K562 (cell line): ENCODE measurements at regions not wholly inside any gene's neighbourhood (a gene's known extent, or its start where the extent isn't known, plus 50 kb on each side); places are given as distances from the start of the nearest gene placed in this dataset.

Source experiments
- ATAC-seq: fragments of 200-7000 bp; cut with Tn5 transposase; 3 replicates; pipeline ENCODE4 v1.9.1; 2020; ENCODE audit warnings: moderate library complexity
- BruUV-seq: library from RNA; stranded (reverse); fragments of 400-500 nt; replicated peaks from 2 replicates; lab custom pipeline; 2021; lab: Mats Ljungman, UMichigan
- CTCF ChIA-PET: fragments of 300-600 bp; formaldehyde crosslinking; extraction: SDS; loops from one replicate; lab custom pipeline; 2021; ENCODE audit warnings: low intra/inter-chr PET ratio; lab: Yijun Ruan, JAX
- POLR2A ChIA-PET: fragments of 300-600, 350-650 bp; sonication (Branson Sonifier 250); formaldehyde crosslinking; extraction: SDS; loops from one replicate; lab custom pipeline; 2021; ENCODE audit warnings: antibody characterized with exemption, inconsistent platforms; lab: Yijun Ruan, JAX
- DNase-seq, 4 experiments: peaks; one replicate each; pipeline versions ENCODE4 v3.0.0 to v3.0.0-alpha.2; 2011 to 2018; ENCODE audit warnings: low spot score in 3 of 4, mixed read lengths in 3 of 4; ENCODE audit errors: extremely low read depth in 1 of 4
- FAIRE-seq: peaks from 2 replicates; lab custom pipeline; 2011; peaks lifted over from hg19 to GRCh38; lab: Jason Lieb, UNC
- H2AFZ ChIP-seq: 2 replicates; pipeline ENCODE4 v1.6.0; 2011; ENCODE audit warnings: low read depth, low read length, control low read depth, inconsistent platforms
- H3K27ac ChIP-seq: fragments of 200-600 bp; 3 replicates; pipeline ENCODE4 v1.8.0; 2011; ENCODE audit warnings: low read depth, mild to moderate bottlenecking, control low read depth, inconsistent platforms, low read length, moderate library complexity, mixed read lengths; ENCODE audit errors: extremely low read depth
- H3K27me3 ChIP-seq, 2 experiments: fragments of 300-600 bp in 1 of 2; 2 replicates in 1 of 2; 3 replicates in 1 of 2; pipeline versions ENCODE4 v1.6.0 to v1.8.0; 2011; ENCODE audit warnings: inconsistent platforms in 2 of 2, low read length in 2 of 2, mild to moderate bottlenecking in 1 of 2, mixed read lengths in 1 of 2, moderate library complexity in 1 of 2; ENCODE audit not compliant: control insufficient read depth in 2 of 2, insufficient read depth in 2 of 2
- H3K36me3 ChIP-seq: fragments of 300-600 bp; 3 replicates; pipeline ENCODE4 v1.8.0; 2011; ENCODE audit warnings: mild to moderate bottlenecking, low read length, inconsistent platforms; ENCODE audit not compliant: control insufficient read depth, insufficient read depth
- H3K4me1 ChIP-seq, 2 experiments: fragments of 200-600 bp in 1 of 2; replicated peaks in 1 of 2; 2 replicates in 1 of 2; 3 replicates in 1 of 2; pipeline versions ENCODE4 v1.5.1 to v1.8.0; 2011; ENCODE audit warnings: inconsistent platforms in 2 of 2, low read length in 2 of 2, mild to moderate bottlenecking in 1 of 2, mixed read lengths in 1 of 2, moderate library complexity in 1 of 2; ENCODE audit not compliant: control insufficient read depth in 2 of 2, insufficient read depth in 2 of 2
- H3K4me2 ChIP-seq: 2 replicates; pipeline ENCODE4 v1.6.1; 2011; ENCODE audit warnings: low read length, control low read depth, inconsistent platforms, mixed read lengths; ENCODE audit not compliant: insufficient read depth
- H3K4me3 ChIP-seq: fragments of 200-600 bp; sonication (generic), shearing (Covaris generic); 2 replicates; pipeline ENCODE4 v1.5.1; 2016; ENCODE audit warnings: control low read depth, inconsistent platforms
- H3K79me2 ChIP-seq: fragments of 200-600 bp; 3 replicates; pipeline ENCODE4 v1.8.0; 2011; ENCODE audit warnings: low read length, inconsistent platforms; ENCODE audit not compliant: control insufficient read depth, insufficient read depth
- H3K9ac ChIP-seq, 2 experiments: 2 replicates each; pipeline versions ENCODE4 v1.6.0 to v1.6.1; 2011; ENCODE audit warnings: low read depth in 2 of 2, low read length in 2 of 2, control low read depth in 1 of 2, inconsistent platforms in 1 of 2, mild to moderate bottlenecking in 1 of 2, mixed read lengths in 1 of 2; ENCODE audit not compliant: insufficient read depth in 1 of 2
- H3K9me1 ChIP-seq: one replicate; pipeline ENCODE4 v1.6.0; 2011; ENCODE audit warnings: inconsistent platforms, mild to moderate bottlenecking, low read length, moderate library complexity; ENCODE audit not compliant: control insufficient read depth, insufficient read depth
- H3K9me3 ChIP-seq: replicated peaks from 2 replicates; pipeline ENCODE4 v1.5.1; 2011; ENCODE audit warnings: low read depth, low read length, inconsistent platforms; ENCODE audit not compliant: control insufficient read depth, insufficient read depth
- H4K20me1 ChIP-seq: replicated peaks from 2 replicates; pipeline ENCODE4 v1.6.1; 2011; ENCODE audit warnings: low read length, inconsistent platforms, mixed read lengths; ENCODE audit not compliant: control insufficient read depth, insufficient read depth
- BCLAF1 ChIP-seq, 2 experiments: fragments of 450-650 bp in 1 of 2; IDR thresholded peaks; 2 replicates each; pipeline ENCODE4 v1.6.1; 2011 to 2017; ENCODE audit warnings: low read depth in 2 of 2, antibody characterized with exemption in 1 of 2, borderline replicate concordance in 1 of 2, low read length in 1 of 2, mild to moderate bottlenecking in 1 of 2, mixed read lengths in 1 of 2; ENCODE audit not compliant: control insufficient read depth in 1 of 2
- C11orf30 ChIP-seq: fragments of 450-650 bp; IDR thresholded peaks from 2 replicates; pipeline ENCODE4 v1.6.1; 2016; ENCODE audit warnings: low read depth, mild to moderate bottlenecking
- CTCFL ChIP-seq: IDR thresholded peaks from 2 replicates; pipeline ENCODE4 v1.6.1; 2011; ENCODE audit warnings: borderline replicate concordance, low read depth, mild to moderate bottlenecking, moderate library complexity, low read length; ENCODE audit not compliant: insufficient read depth, poor library complexity, severe bottlenecking
- FOSL1 ChIP-seq: fragments of 200-800 bp; sonication (Bioruptor generic); conservative IDR thresholded peaks from 2 replicates; pipeline ENCODE4 v1.6.1; 2016; ENCODE audit warnings: missing genetic modification characterization, missing compliant biosample characterization
- HMGN3 ChIP-seq: IDR thresholded peaks from 2 replicates; pipeline ENCODE4 v1.6.1; 2011; ENCODE audit warnings: borderline replicate concordance, low read depth, mild to moderate bottlenecking, mixed read lengths, low read length; ENCODE audit not compliant: insufficient read length; ENCODE audit errors: extremely low read depth
- HOMEZ ChIP-seq: fragments of 250-450 bp; sonication (Bioruptor Pico); IDR thresholded peaks from 2 replicates; pipeline ENCODE4 v1.4.0; 2020; ENCODE audit warnings: mild to moderate bottlenecking, moderate library complexity
- NFE2L1 ChIP-seq: fragments of 450-650 bp; IDR thresholded peaks from 2 replicates; pipeline ENCODE4 v1.6.1; 2016; ENCODE audit warnings: missing genetic modification characterization, low read depth, mild to moderate bottlenecking, missing compliant biosample characterization, moderate library complexity, borderline replicate concordance
- WGBS: fragments of 100-300 bp; shearing (Covaris generic); methylation state at CpG from one replicate; pipeline ENCODE4 v1.1.6; 2016; ENCODE audit warnings: low coverage, mixed read lengths; ENCODE audit not compliant: insufficient coverage; ENCODE audit errors: missing lambda C conversion rate; 5-methylcytosine and 5-hydroxymethylcytosine counted together
- in situ Hi-C: fragments of 300-500 bp; cut with MboI; formaldehyde crosslinking; loops from 4 replicates; pipeline ENCODE4 v1.15.0; 2018; ENCODE audit warnings: inconsistent platforms, mixed read lengths
- intact Hi-C: fragments of 100-400 bp; cut with micrococcal nuclease; formaldehyde crosslinking; loops from 2 replicates; pipeline ENCODE4 v1.14.2; 2022
- TF ChIP-seq, protein P1 (sequence below): sonication (generic); formaldehyde crosslinking; IDR thresholded peaks from 2 replicates; pipeline ENCODE4 v1.8.0; 2022; ENCODE audit warnings: mild to moderate bottlenecking, missing genetic modification reagents, borderline replicate concordance

GRCh38 chr22:27470169-27470772, 331.3 kb downstream of the MN1 start:
- Histone ChIP-seq H3K79me2 (no peaks in the 10 kb centered on the region), H3K27ac (no peak overlapping the region), H3K4me2 (no peak overlapping the region), H3K36me3 (no peaks in the 10 kb centered on the region), H3K4me3 (no peak overlapping the region), H4K20me1 (no peaks in the 10 kb centered on the region), H3K4me1 (no peaks in the 10 kb centered on the region), H2AFZ (no peak overlapping the region), H3K9me3 (no peaks in the 10 kb centered on the region), H3K9ac (no peak overlapping the region), H3K27me3 (no peaks in the 10 kb centered on the region; a peak in 1 of 5 replicates), H3K9me1 (no peaks in the 10 kb centered on the region)
- DNase-seq (no peak), ATAC-seq (no peak), FAIRE-seq (no peak)
- POLR2A ChIA-PET, result no interaction called here
- in situ Hi-C loops (no loop called here), intact Hi-C loops (no loop called here)
- CTCF ChIA-PET, result interaction anchor here (0.7 kb wide), 1 partner anchor 625 kb away, joined by 3 read pairs; no protein-coding TSS in a partner anchor
- WGBS, result 0% methylated on average over 2 of the region's 2 CpGs
- no TSS peak for BruUV-seq
- no peak for TF ChIP-seq FOSL1 (tag)
- TF ChIP-seq, protein P1, sequence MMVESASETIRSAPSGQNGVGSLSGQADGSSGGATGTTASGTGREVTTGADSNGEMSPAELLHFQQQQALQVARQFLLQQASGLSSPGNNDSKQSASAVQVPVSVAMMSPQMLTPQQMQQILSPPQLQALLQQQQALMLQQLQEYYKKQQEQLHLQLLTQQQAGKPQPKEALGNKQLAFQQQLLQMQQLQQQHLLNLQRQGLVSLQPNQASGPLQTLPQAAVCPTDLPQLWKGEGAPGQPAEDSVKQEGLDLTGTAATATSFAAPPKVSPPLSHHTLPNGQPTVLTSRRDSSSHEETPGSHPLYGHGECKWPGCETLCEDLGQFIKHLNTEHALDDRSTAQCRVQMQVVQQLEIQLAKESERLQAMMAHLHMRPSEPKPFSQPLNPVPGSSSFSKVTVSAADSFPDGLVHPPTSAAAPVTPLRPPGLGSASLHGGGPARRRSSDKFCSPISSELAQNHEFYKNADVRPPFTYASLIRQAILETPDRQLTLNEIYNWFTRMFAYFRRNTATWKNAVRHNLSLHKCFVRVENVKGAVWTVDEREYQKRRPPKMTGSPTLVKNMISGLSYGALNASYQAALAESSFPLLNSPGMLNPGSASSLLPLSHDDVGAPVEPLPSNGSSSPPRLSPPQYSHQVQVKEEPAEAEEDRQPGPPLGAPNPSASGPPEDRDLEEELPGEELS (CRISPR knock-in tag), result no peak
- no peak for TF ChIP-seq BCLAF1 (IDR thresholded peaks at IDR 0.05; ENCODE audit: borderline replicate concordance in 1 of 2, control insufficient read depth in 1 of 2, low read depth in 2 of 2, low read length in 1 of 2)
- TF ChIP-seq HOMEZ (CRISPR knock-in tag), result no peak
- TF ChIP-seq HMGN3, result no peak
- no peak for TF ChIP-seq NFE2L1 (tag)
- no peak for TF ChIP-seq C11orf30
- TF ChIP-seq CTCFL, result no peak
